Neural cell (in vitro differentiated cells): ENCODE measurements at regions not wholly inside any gene's neighbourhood (a gene's known extent, or its start where the extent isn't known, plus 50 kb on each side); places are given as distances from the start of the nearest gene placed in this dataset.

Source experiments
- EP300 ChIP-seq: fragments of 450-650 bp; conservative IDR thresholded peaks from 2 replicates; pipeline ENCODE4 v1.6.1; 2014; ENCODE audit warnings: antibody characterized with exemption, mild to moderate bottlenecking, moderate library complexity; ENCODE audit not compliant: poor library complexity, severe bottlenecking
- TAF1 ChIP-seq: IDR thresholded peaks from 2 replicates; pipeline ENCODE4 v1.6.1; 2012; ENCODE audit warnings: low read depth
- TF ChIP-seq, protein P1 (sequence below): fragments of 450-650 bp; IDR thresholded peaks from 2 replicates; pipeline ENCODE4 v1.5.1; 2014; ENCODE audit warnings: antibody characterized with exemption, mild to moderate bottlenecking, moderate library complexity; ENCODE audit not compliant: poor library complexity, severe bottlenecking

DNA sequence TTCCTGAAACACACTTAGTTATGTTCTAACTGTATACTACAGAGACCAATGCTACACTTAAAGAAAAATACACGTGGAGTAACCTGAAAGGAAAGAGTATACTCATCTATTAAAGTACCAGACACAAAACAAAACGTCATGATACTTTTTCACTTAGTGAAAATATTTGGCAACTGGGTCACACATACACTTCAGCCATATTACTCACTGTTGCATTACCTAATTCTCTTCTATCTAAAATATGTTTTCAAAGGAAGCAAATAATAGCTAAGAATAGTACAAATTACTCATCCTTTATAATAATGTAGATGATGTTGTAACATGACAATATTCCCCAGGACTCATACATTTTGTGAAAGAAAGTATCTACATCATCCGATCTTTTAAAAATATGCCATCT is 76.5 kb upstream of the EPB41L3 start:
- TF ChIP-seq, protein P1, sequence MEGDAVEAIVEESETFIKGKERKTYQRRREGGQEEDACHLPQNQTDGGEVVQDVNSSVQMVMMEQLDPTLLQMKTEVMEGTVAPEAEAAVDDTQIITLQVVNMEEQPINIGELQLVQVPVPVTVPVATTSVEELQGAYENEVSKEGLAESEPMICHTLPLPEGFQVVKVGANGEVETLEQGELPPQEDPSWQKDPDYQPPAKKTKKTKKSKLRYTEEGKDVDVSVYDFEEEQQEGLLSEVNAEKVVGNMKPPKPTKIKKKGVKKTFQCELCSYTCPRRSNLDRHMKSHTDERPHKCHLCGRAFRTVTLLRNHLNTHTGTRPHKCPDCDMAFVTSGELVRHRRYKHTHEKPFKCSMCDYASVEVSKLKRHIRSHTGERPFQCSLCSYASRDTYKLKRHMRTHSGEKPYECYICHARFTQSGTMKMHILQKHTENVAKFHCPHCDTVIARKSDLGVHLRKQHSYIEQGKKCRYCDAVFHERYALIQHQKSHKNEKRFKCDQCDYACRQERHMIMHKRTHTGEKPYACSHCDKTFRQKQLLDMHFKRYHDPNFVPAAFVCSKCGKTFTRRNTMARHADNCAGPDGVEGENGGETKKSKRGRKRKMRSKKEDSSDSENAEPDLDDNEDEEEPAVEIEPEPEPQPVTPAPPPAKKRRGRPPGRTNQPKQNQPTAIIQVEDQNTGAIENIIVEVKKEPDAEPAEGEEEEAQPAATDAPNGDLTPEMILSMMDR: no peak
- TF ChIP-seq EP300 (no peak), TAF1 (no peak)
